ENCODE measurements at regions not wholly inside any gene's neighbourhood (a gene's known extent, or its start where the extent isn't known, plus 50 kb on each side); places are given as distances from the start of the nearest gene placed in this dataset.

- no peak for DNase-seq
These were observed 322.9 kb downstream of the MATN1 start for GRCh38 chr1:30400507-30400906.

GRCh38 chr1:30399026-30399425 is 324.4 kb downstream of the MATN1 start:
- no peak for DNase-seq

- no peak for DNase-seq
These were observed 325.8 kb downstream of the MATN1 start for GRCh38 chr1:30397576-30397975.

GRCh38 chr1:30395631-30396030 is 327.8 kb downstream of the MATN1 start:
- DNase-seq = no peak

GRCh38 chr1:30388386-30388785 is 335.0 kb downstream of the MATN1 start:
- DNase-seq = no peak

- DNase-seq = no peak
These were observed 337.0 kb downstream of the MATN1 start for GRCh38 chr1:30386156-30386926.

GRCh38 chr1:30385246-30385995 is 338.0 kb downstream of the MATN1 start:
- DNase-seq = no peak

- DNase-seq = peak; percentile 48
These were observed 338.8 kb downstream of the MATN1 start for GRCh38 chr1:30384286-30385245.

GRCh38 chr1:30383221-30383711 is 340.1 kb downstream of the MATN1 start:
- peak; percentile 30 for DNase-seq

GRCh38 chr1:30382496-30382895 is 340.9 kb downstream of the MATN1 start:
- no peak for DNase-seq

GRCh38 chr1:30381671-30382365 is 341.6 kb downstream of the MATN1 start:
- DNase-seq = no peak

GRCh38 chr1:30381266-30381665 is 342.1 kb downstream of the MATN1 start:
- no peak for DNase-seq

GRCh38 chr1:30380625-30380984 is 342.8 kb downstream of the MATN1 start:
- no peak for DNase-seq

GRCh38 chr1:30379684-30380624 is 343.4 kb downstream of the MATN1 start:
- DNase-seq = peak; percentile 66

- peak; percentile 97 for DNase-seq
These were observed 344.3 kb downstream of the MATN1 start for GRCh38 chr1:30378991-30379581.

- no peak for DNase-seq
These were observed 345.3 kb downstream of the MATN1 start for GRCh38 chr1:30378003-30378596.

- DNase-seq = no peak
These were observed 346.0 kb downstream of the MATN1 start for GRCh38 chr1:30377230-30378002.

GRCh38 chr1:30376054-30376697 is 347.2 kb downstream of the MATN1 start:
- DNase-seq = no peak

- DNase-seq = no peak
These were observed 348.2 kb downstream of the MATN1 start for GRCh38 chr1:30375156-30375555.

Data from fibroblast of skin of right quadriceps (primary cell).